ENCODE measurements at regions not wholly inside any gene's neighbourhood (a gene's known extent, or its start where the extent isn't known, plus 50 kb on each side); places are given as distances from the start of the nearest gene placed in this dataset.

- TF ChIP-seq, protein P1, sequence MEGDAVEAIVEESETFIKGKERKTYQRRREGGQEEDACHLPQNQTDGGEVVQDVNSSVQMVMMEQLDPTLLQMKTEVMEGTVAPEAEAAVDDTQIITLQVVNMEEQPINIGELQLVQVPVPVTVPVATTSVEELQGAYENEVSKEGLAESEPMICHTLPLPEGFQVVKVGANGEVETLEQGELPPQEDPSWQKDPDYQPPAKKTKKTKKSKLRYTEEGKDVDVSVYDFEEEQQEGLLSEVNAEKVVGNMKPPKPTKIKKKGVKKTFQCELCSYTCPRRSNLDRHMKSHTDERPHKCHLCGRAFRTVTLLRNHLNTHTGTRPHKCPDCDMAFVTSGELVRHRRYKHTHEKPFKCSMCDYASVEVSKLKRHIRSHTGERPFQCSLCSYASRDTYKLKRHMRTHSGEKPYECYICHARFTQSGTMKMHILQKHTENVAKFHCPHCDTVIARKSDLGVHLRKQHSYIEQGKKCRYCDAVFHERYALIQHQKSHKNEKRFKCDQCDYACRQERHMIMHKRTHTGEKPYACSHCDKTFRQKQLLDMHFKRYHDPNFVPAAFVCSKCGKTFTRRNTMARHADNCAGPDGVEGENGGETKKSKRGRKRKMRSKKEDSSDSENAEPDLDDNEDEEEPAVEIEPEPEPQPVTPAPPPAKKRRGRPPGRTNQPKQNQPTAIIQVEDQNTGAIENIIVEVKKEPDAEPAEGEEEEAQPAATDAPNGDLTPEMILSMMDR (optimal IDR thresholded peaks at IDR 0.05 in 1 of 3, IDR thresholded peaks at IDR 0.05 in 1 of 3, conservative IDR thresholded peaks at IDR 0.05 in 1 of 3; ENCODE audit: extremely low read depth in 1 of 3, insufficient read depth in 2 of 3, low read length in 3 of 3) = no peak
- TF ChIP-seq EZH2 (IDR thresholded peaks at IDR 0.05; ENCODE audit: low read length) = no peak
Observed at GRCh38 chr5:148951612-148952011, 111.2 kb downstream of the SH3TC2 start.
